ENCODE measurements at regions not wholly inside any gene's neighbourhood (a gene's known extent, or its start where the extent isn't known, plus 50 kb on each side); places are given as distances from the start of the nearest gene placed in this dataset.

GRCh38 chr3:6781092-6781491 lies 79.8 kb upstream of the GRM7 start:
- DNase-seq (ENCODE audit: low read depth, low spot score), result no peak
- in situ Hi-C loops (cut with HindIII; ENCODE audit: low pct_unique_long_range_greater_than_20kb, low sequenced_read_pairs), result no loop called here

DNA sequence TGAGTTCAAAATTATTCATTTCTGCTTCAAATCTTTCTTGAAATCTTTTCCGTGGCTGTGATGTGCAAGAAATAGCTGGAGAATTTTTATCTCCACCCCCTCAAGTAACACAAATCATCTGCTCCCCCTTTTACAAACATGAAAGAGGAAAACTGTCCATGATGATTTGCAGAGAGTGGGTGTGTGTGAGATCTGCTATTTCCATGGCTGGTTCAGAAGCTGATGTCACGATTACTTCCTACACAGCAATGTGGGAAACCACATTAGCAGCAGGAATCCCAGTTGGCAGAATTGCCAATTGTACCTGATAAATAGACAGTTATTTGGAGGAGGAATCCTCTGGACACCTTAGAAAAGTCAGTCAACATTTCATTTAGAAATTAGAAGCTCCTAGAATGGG lies 75.2 kb upstream of the GRM7 start:
- no peak for DNase-seq (ENCODE audit: low read depth, low spot score)
- in situ Hi-C loops (cut with HindIII; ENCODE audit: low pct_unique_long_range_greater_than_20kb, low sequenced_read_pairs), result no loop called here

DNA sequence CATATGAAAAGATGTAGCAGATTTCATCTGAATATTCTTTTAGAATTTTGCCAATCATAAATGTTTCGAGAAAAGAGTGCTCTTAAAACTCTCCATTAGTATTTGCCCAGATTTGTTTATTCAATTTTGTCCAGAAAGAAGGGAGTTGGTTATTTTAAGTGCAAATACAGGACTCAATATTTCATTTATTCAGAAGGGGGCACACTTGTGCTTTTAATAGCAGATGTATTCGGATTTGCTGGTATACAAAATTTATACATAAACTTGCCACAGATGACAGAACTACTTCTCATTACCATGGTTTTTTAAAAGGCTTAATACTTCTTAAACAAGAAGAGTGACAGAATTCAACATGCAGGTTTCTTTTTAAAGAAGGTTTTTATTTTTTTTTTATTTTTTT lies 69.8 kb upstream of the GRM7 start:
- in situ Hi-C loops (cut with HindIII; ENCODE audit: low pct_unique_long_range_greater_than_20kb, low sequenced_read_pairs), result no loop called here
- peak; percentile 15 for DNase-seq (ENCODE audit: low read depth, low spot score)

DNA sequence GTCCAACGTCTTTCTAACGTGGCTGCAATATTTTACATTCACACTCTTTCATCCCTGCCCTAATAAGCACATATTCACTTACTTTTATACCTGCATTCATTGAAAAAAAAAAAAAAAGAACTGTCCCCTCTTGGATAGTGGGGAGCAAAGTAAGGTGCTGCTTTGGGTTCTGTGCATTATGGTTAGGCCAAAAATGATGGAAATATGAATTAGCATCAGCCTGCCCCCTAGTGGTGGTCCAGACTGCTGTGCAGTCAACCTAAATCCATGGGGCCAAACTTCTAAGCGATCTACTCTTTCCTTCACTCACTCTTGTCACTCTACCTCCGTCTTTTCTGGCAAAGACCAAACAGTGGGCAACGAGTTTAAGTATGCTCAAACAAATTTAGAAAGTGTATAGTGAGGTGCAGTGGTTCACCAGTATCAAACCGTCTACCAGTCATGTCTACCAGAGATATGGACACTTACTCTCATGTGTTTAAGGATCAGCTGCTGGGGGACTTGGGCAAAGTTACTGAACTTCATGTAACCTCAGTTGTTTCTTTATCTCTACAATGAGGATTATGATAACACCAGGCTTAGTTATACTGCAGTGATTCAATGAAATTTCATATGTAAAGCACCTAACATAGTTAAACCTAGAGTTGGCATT lies 61.5 kb upstream of the GRM7 start:
- peak; percentile 64 for DNase-seq (ENCODE audit: low read depth, low spot score)
- in situ Hi-C loops (cut with HindIII; ENCODE audit: low pct_unique_long_range_greater_than_20kb, low sequenced_read_pairs), result no loop called here

GRCh38 chr3:6803619-6804018 lies 57.3 kb upstream of the GRM7 start:
- in situ Hi-C loops (cut with HindIII; ENCODE audit: low pct_unique_long_range_greater_than_20kb, low sequenced_read_pairs), result no loop called here
- DNase-seq (ENCODE audit: low read depth, low spot score), result no peak

DNA sequence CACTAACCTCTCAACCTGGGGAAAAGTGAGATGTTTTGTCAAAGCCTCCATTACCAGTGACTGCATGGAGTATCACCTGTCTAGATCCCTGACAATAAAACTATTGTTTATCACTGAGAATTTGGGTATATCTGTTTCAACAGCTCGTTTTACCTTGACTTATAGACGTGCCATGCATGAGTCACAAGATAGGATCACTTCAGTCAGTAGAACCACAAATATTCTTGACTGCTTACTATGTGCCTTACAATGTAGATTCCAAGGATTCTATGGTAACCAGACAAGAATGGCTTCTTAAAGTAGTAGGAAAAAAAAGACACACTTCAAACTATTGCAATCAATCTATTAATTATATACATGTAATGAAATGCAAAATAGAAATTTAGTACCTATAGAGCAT lies 55.7 kb upstream of the GRM7 start:
- in situ Hi-C loops (cut with HindIII; ENCODE audit: low pct_unique_long_range_greater_than_20kb, low sequenced_read_pairs), result no loop called here
- DNase-seq (ENCODE audit: low read depth, low spot score), result no peak

DNA sequence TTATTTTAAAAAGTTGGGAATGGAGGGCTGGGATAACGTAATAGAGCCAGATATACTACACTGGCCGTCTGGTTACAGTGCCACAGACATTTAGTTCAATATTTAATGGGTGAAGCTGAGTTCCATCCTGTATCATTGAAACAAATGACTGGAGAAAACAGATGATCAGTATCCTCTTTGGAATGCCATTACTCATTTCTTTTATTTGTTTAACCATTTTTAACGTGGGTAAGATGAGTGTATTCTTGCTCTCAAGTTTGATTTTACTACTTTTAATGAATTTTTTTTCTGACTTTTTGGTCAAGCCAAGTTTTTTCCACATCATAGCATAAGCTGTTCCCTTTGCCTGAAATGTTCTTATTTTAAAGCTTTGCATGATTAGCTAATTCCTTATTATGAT lies 53.9 kb upstream of the GRM7 start:
- in situ Hi-C loops (cut with HindIII; ENCODE audit: low pct_unique_long_range_greater_than_20kb, low sequenced_read_pairs), result no loop called here
- DNase-seq (ENCODE audit: low read depth, low spot score), result no peak

DNA sequence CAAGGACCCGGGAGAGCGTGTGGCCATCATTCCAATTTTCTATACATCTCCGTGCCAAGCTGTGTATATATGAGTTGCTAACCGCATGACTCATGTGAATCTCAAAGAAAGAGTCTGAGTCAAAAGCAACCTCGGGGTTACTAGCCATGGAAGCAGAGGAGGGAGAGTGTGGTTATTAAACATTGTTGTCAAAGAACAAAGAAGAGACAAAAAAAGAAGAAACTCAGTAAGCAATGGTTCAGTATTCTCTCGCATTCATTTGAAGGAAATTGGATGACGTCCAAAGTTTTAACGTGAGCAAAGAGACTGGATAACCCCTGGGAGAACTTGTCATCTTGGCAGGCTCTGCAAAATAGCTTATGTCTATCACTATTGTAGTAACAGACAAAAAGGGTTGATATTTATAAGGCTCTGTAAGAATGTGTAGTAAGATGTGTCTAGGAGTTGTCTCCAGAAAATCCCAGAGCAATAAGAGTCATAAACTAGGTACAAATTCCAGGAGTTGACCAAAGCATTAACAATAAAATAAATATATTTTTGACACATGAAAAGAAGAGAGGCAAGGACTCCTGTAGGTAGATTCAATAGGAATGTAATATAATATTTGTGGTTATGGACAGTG lies 52.8 kb upstream of the GRM7 start:
- DNase-seq (ENCODE audit: low read depth, low spot score), result no peak
- in situ Hi-C loops (cut with HindIII; ENCODE audit: low pct_unique_long_range_greater_than_20kb, low sequenced_read_pairs), result no loop called here

- DNase-seq (ENCODE audit: low read depth, low spot score), result no peak
- in situ Hi-C loops (cut with HindIII; ENCODE audit: low pct_unique_long_range_greater_than_20kb, low sequenced_read_pairs), result no loop called here
These were observed 51.6 kb upstream of the GRM7 start for GRCh38 chr3:6809349-6809748.

All from SK-MEL-5 (cell line).